LoVo (cell line): ENCODE measurements at regions not wholly inside any gene's neighbourhood (a gene's known extent, or its start where the extent isn't known, plus 50 kb on each side); places are given as distances from the start of the nearest gene placed in this dataset.

Experiments used
- DNase-seq: peaks from one replicate; pipeline ENCODE4 v3.0.0-alpha.2; 2016; ENCODE audit warnings: low spot score

- DNase-seq, result no peak
These were observed 424.3 kb downstream of the KIF20B start for GRCh38 chr10:90125456-90126255.

- no peak for DNase-seq
These were observed 424.8 kb downstream of the KIF20B start for GRCh38 chr10:90126256-90126595.

GRCh38 chr10:90130321-90131086 is 429.1 kb downstream of the KIF20B start:
- DNase-seq, result no peak

- no peak for DNase-seq
These were observed 432.2 kb downstream of the KIF20B start for GRCh38 chr10:90133606-90134005.

DNA sequence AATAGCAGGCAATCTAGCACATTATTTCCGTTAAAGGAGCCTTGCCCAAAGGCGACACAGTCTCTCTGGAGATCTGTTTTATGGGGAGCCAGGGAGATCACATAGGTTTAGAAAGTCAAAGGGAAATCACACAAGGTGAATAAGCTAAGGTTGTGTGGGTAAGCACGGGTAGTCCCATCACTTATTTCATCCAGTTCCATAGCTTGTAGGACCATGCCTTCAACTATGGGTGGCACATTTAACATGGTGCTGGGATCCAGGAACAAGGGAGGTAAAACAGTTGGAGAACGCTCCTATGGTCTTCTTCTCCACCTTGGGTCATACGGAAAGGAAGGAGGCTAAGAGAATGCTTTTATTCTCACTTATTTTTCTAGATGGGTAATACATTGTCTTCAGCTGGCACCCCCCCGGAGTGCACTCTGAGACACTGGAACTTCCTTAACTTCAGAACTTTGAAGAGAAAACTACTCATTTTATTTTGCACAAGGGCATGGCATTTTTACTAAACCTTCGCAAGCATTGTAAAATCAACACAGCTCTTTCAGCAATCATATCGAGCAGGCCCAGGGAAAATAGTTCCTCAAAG is 435.4 kb downstream of the KIF20B start:
- no peak for DNase-seq

GRCh38 chr10:90138844-90139243 is 437.5 kb downstream of the KIF20B start:
- DNase-seq, result no peak

- no peak for DNase-seq
These were observed 440.4 kb downstream of the KIF20B start for GRCh38 chr10:90141791-90142190.

- DNase-seq, result no peak
These were observed 442.5 kb downstream of the KIF20B start for GRCh38 chr10:90143937-90144336.

GRCh38 chr10:90148116-90148855 is 446.9 kb downstream of the KIF20B start:
- DNase-seq, result peak; percentile 11

- no peak for DNase-seq
These were observed 448.2 kb downstream of the KIF20B start for GRCh38 chr10:90149563-90149962.

- DNase-seq, result no peak
These were observed 461.0 kb downstream of the KIF20B start for GRCh38 chr10:90162271-90162853.

- DNase-seq, result no peak
These were observed 466.0 kb downstream of the KIF20B start for GRCh38 chr10:90167174-90168064.

DNA sequence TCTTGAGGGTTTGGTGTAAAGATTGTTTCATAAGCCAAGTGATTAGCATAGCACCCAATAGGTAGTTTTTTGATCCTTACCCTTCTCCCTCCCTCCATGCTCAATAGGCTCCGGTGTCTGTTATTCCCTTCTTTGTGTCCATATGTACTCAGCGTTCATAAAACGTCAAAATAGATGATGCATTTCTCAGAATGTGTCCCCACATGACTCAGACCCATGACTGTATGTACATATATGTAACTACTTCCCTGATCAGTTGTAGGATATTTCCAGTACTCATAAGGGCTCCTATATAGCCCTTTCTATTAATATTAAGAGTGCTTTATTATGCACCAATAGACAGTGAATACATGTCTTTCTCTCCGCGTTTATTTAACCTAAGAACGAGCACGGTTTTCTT is 466.9 kb downstream of the KIF20B start:
- no peak for DNase-seq

DNA sequence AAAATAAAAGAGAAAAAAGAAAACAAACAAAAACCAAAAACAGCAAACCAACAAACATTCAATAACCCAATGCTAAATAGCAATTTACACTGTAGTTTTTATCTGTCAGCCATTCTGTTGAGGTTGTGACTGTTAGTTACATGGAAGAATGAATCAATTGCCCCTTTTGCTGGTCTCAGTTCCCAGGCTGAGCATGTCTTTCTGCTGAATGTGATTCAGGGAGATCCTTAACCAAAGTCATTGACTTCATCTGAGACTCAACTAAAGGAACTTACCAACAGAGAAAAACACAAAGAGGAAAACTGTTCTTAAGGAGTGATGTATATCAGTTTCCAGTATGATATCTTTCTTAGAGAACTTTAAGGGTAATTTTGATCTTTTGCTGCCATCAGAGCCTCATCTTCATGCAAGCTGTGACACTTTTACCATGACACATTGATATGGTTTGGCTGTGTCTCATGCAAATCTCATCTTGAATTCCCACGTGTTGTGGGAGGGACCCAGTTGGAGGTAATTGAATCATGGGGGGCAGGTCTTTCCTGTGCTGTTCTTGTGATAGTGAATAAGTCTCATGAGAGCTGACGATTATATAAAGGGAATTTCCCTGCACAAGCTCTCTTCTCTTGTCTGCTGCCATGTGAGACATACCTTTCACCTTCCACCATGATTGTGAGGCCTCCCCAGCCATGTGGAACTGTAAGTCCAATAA is 469.8 kb downstream of the KIF20B start:
- DNase-seq, result no peak

DNA sequence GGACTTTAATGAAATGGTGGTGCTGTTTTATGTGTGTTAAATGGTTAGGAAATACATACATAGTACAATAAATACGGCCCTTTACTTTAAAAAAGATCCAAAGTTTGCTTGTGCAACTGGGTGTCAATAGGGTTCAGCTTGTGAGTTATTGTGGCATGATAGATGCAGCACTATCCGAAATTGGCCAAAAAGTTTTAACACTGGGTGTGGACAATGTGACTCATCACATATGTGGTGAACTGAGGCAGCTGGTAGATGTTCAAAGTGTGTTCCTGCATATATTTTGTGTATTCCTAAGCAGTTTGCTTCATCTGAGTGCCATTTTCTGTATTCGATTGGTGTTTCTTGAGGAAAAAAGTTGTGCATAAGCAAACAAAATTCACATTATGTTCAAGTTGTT is 473.1 kb downstream of the KIF20B start:
- no peak for DNase-seq

DNA sequence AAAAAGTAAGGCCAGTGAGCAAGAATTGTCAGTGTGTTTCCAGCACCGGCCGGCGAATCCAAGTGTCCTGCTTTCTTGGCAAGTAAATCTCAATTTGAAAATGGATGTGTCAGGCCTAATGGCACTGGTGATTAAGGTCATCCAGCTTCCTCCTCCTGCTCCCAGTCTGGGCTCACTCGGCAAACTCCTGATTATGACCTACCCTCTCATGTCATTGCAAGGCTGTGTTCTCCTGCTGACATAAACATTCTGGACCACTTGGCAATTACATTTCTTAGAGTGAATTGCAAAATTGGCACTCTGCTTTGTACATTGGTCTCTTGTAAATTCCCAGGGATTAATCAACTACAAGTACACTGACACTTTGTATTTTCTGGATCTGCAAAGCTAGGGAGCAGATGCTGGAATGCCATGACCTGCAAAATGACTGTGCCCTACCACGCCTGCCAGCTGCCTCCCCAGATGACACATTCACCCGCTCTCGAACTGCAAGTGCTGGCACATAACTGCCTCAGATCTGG is 473.8 kb downstream of the KIF20B start:
- DNase-seq, result no peak

DNA sequence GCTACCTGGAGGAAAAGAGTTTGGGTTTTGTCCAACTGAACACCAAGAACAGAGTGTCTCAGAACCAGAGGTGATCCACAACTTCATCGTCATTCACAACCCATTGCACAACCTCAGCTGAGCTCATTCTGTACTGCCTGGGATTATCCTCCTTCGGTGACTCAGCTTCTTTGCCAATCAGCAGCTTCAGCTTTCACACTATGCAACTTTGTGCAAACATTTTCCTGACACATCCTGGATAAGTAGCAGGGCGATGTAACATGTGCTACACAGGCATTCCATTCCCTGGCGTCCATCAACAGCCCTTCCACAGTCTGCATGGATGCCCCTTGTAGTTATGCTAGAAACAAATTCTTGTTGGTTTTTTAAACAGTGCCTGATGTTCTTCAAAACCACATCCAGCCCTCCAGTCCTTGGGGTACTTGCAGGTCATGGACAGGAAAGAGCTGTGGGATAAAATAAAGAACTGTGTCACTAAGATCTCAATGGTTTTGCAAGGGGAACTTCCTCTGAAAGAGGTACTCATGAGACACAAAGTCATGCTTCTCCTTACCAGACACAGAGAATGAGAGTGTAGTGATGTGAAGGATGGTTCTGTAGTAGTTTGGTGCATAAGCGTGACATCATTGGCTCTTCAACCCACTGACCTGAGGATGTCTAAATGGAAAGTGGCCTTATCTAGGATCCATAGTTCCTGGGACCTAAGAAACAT is 478.5 kb downstream of the KIF20B start:
- peak; percentile 20 for DNase-seq

DNA sequence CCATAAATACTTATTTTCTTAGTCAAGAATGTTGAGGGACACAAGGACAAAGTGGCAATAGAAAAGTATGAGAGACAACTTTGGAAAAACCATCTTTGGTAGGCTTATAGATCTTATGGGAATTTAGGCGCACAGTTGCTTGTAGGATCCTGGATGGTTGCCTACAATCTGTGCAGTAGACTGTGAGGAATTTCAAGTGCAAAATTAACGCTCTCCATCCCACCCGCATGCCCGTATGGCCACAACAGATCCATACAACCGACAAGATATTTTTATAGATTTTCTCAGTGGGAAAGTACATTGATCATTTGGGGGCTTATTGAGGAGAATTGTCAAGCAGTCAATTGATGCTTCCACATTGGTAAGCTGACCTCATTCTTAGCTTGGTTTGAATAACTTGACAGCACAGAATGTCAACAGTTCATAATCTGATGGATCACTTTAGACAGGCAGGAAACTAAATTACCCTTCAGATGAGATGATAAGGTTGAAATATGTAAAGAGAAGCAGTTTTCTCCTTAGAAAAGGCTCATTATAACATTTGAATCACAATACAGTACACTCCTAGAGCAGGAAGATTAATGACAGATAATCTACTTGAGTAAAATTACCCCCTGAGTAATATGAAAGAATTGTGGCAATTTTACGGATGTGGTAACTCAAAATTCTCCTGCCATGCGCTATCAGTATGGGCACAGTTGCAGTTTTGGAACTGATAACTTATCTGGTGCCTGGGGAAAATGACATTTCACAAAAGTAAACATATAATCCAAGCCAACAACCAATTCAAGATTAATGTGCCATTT is 479.7 kb downstream of the KIF20B start:
- DNase-seq, result no peak

GRCh38 chr10:90192825-90193224 is 491.4 kb downstream of the KIF20B start:
- DNase-seq, result no peak
